ENCODE measurements at regions not wholly inside any gene's neighbourhood (a gene's known extent, or its start where the extent isn't known, plus 50 kb on each side); places are given as distances from the start of the nearest gene placed in this dataset.

DNA sequence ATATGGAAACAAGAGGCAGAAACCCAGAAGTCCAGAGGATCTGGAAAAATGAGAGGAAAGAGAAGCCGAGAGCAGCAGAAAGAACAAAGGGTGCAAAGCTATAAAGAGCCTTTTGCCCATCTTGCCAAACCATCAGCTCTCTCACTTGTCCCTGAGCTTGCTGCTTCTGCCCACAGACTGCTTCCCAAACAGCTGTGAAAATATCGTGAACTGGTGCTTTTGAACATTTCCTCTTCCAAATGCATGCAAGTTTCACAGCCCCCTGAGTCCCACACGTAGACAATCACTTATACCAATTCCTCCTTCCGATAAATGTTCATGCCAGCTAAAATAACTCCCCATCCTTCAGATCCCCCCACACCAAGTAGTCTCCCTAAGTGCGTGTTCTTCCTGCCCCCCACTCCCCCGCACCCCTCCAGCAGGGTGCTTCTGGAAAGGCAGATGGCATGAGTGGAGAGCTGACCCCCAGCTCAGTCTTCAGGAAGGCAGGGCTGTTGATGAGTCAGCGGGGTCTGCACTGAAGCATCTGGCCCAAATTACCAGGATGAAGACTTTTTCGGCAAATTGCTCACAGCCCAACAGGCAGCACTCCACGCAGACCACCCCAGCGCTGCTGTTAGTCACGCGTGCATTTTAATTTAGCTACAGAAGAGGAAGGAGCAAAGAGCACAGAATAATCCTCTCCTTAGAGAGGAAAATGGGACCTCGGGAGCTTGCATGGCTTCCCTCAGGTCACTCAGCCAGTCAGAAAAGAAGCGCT lies 76.1 kb upstream of the KCNMA1 start:
- TF ChIP-seq POLR2A (IDR thresholded peaks at IDR 0.05) = no peak
- TF ChIP-seq, protein P1, sequence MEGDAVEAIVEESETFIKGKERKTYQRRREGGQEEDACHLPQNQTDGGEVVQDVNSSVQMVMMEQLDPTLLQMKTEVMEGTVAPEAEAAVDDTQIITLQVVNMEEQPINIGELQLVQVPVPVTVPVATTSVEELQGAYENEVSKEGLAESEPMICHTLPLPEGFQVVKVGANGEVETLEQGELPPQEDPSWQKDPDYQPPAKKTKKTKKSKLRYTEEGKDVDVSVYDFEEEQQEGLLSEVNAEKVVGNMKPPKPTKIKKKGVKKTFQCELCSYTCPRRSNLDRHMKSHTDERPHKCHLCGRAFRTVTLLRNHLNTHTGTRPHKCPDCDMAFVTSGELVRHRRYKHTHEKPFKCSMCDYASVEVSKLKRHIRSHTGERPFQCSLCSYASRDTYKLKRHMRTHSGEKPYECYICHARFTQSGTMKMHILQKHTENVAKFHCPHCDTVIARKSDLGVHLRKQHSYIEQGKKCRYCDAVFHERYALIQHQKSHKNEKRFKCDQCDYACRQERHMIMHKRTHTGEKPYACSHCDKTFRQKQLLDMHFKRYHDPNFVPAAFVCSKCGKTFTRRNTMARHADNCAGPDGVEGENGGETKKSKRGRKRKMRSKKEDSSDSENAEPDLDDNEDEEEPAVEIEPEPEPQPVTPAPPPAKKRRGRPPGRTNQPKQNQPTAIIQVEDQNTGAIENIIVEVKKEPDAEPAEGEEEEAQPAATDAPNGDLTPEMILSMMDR (IDR thresholded peaks at IDR 0.05) = no peak
